ENCODE measurements at regions not wholly inside any gene's neighbourhood (a gene's known extent, or its start where the extent isn't known, plus 50 kb on each side); places are given as distances from the start of the nearest gene placed in this dataset.
"Not testable (repeated sequence)": the region's sequence is repeated elsewhere in the genome, so short reads cannot be mapped to it uniquely, and the experiment has no call there.

- DNase-seq (ENCODE audit: low read depth, low spot score) = no peak
These were observed 98.9 kb upstream of the MAPRE2 start for GRCh38 chr18:34942276-34942675.

GRCh38 chr18:34942975-34943374 lies 98.2 kb upstream of the MAPRE2 start:
- DNase-seq (ENCODE audit: low read depth, low spot score) = no peak

- DNase-seq (ENCODE audit: low read depth, low spot score) = no peak
These were observed 97.6 kb upstream of the MAPRE2 start for GRCh38 chr18:34943587-34943986.

GRCh38 chr18:34947711-34948125 lies 93.5 kb upstream of the MAPRE2 start:
- no peak for DNase-seq (ENCODE audit: low read depth, low spot score)

GRCh38 chr18:34951625-34952379 lies 89.4 kb upstream of the MAPRE2 start:
- DNase-seq (ENCODE audit: low read depth, low spot score) = no peak

GRCh38 chr18:34953212-34953611 lies 88.0 kb upstream of the MAPRE2 start:
- DNase-seq (ENCODE audit: low read depth, low spot score) = no peak

- DNase-seq (ENCODE audit: low read depth, low spot score) = not testable (repeated sequence)
These were observed 85.7 kb upstream of the MAPRE2 start for GRCh38 chr18:34955494-34955893.

GRCh38 chr18:34956663-34957062 lies 84.5 kb upstream of the MAPRE2 start:
- DNase-seq (ENCODE audit: low read depth, low spot score) = no peak

GRCh38 chr18:34957119-34957863 lies 83.9 kb upstream of the MAPRE2 start:
- DNase-seq (ENCODE audit: low read depth, low spot score) = peak; percentile 57

GRCh38 chr18:34957864-34958259 lies 83.4 kb upstream of the MAPRE2 start:
- no peak for DNase-seq (ENCODE audit: low read depth, low spot score)

- no peak for DNase-seq (ENCODE audit: low read depth, low spot score)
These were observed 81.9 kb upstream of the MAPRE2 start for GRCh38 chr18:34959211-34959829.

GRCh38 chr18:34959989-34960388 lies 81.2 kb upstream of the MAPRE2 start:
- no peak for DNase-seq (ENCODE audit: low read depth, low spot score)

- no peak for DNase-seq (ENCODE audit: low read depth, low spot score)
These were observed 76.1 kb upstream of the MAPRE2 start for GRCh38 chr18:34965108-34965507.

- no peak for DNase-seq (ENCODE audit: low read depth, low spot score)
These were observed 75.6 kb upstream of the MAPRE2 start for GRCh38 chr18:34965566-34965965.

- no peak for DNase-seq (ENCODE audit: low read depth, low spot score)
These were observed 71.1 kb upstream of the MAPRE2 start for GRCh38 chr18:34970106-34970505.

- DNase-seq (ENCODE audit: low read depth, low spot score) = no peak
These were observed 69.9 kb upstream of the MAPRE2 start for GRCh38 chr18:34971313-34971712.

GRCh38 chr18:34972765-34973414 lies 68.3 kb upstream of the MAPRE2 start:
- no peak for DNase-seq (ENCODE audit: low read depth, low spot score)

- DNase-seq (ENCODE audit: low read depth, low spot score) = no peak
These were observed 65.1 kb upstream of the MAPRE2 start for GRCh38 chr18:34976123-34976522.

GRCh38 chr18:34976534-34976898 lies 64.7 kb upstream of the MAPRE2 start:
- DNase-seq (ENCODE audit: low read depth, low spot score) = no peak

GRCh38 chr18:34976899-34977837 lies 64.0 kb upstream of the MAPRE2 start:
- no peak for DNase-seq (ENCODE audit: low read depth, low spot score)

Data from brain pericyte (primary cell).